NCI-H2029 treated with DMSO at 0.1 percent for 48 hours (cell line): ENCODE measurements at regions not wholly inside any gene's neighbourhood (a gene's known extent, or its start where the extent isn't known, plus 50 kb on each side); places are given as distances from the start of the nearest gene placed in this dataset.
"Not testable (repeated sequence)": the region's sequence is repeated elsewhere in the genome, so short reads cannot be mapped to it uniquely, and the experiment has no call there.

Source experiments
- DNase-seq: peaks from one replicate; lab custom pipeline; 2025; lab: John Stamatoyannopoulos, UW

GRCh38 chr2:82234283-82234874 lies 1929.8 kb upstream of the LRRTM1 start:
- no peak for DNase-seq

GRCh38 chr2:82233806-82234205 lies 1929.3 kb upstream of the LRRTM1 start:
- DNase-seq = no peak

- DNase-seq = no peak
These were observed 1925.9 kb upstream of the LRRTM1 start for GRCh38 chr2:82230406-82230805.

- no peak for DNase-seq
These were observed 1921.9 kb upstream of the LRRTM1 start for GRCh38 chr2:82226441-82226840.

GRCh38 chr2:82224301-82224940 lies 1919.9 kb upstream of the LRRTM1 start:
- peak; percentile 21 for DNase-seq

GRCh38 chr2:82215212-82215611 lies 1910.7 kb upstream of the LRRTM1 start:
- DNase-seq = no peak

- no peak for DNase-seq
These were observed 1894.9 kb upstream of the LRRTM1 start for GRCh38 chr2:82199493-82199852.

GRCh38 chr2:82198809-82199492 lies 1894.4 kb upstream of the LRRTM1 start:
- DNase-seq = no peak

GRCh38 chr2:82182270-82182669 lies 1877.7 kb upstream of the LRRTM1 start:
- no peak for DNase-seq

- not testable (repeated sequence) for DNase-seq
These were observed 1870.7 kb upstream of the LRRTM1 start for GRCh38 chr2:82175210-82175609.

- DNase-seq = no peak
These were observed 1867.9 kb upstream of the LRRTM1 start for GRCh38 chr2:82172483-82172882.

- DNase-seq = no peak
These were observed 1864.8 kb upstream of the LRRTM1 start for GRCh38 chr2:82169379-82169778.

- DNase-seq = no peak
These were observed 1860.8 kb upstream of the LRRTM1 start for GRCh38 chr2:82165377-82165776.

- no peak for DNase-seq
These were observed 1853.6 kb upstream of the LRRTM1 start for GRCh38 chr2:82158150-82158549.

GRCh38 chr2:82155469-82155868 lies 1850.9 kb upstream of the LRRTM1 start:
- no peak for DNase-seq

GRCh38 chr2:82143343-82143742 lies 1838.8 kb upstream of the LRRTM1 start:
- DNase-seq = no peak

- DNase-seq = no peak
These were observed 1835.5 kb upstream of the LRRTM1 start for GRCh38 chr2:82139979-82140611.

GRCh38 chr2:82137441-82137840 lies 1832.9 kb upstream of the LRRTM1 start:
- no peak for DNase-seq

- no peak for DNase-seq
These were observed 1823.5 kb upstream of the LRRTM1 start for GRCh38 chr2:82128051-82128450.

- no peak for DNase-seq
These were observed 1820.1 kb upstream of the LRRTM1 start for GRCh38 chr2:82124629-82125028.

- no peak for DNase-seq
These were observed 1816.1 kb upstream of the LRRTM1 start for GRCh38 chr2:82120654-82121053.

GRCh38 chr2:82120115-82120514 lies 1815.6 kb upstream of the LRRTM1 start:
- no peak for DNase-seq

- DNase-seq = no peak
These were observed 1804.9 kb upstream of the LRRTM1 start for GRCh38 chr2:82109418-82109817.
